HG03108 (cell line): ENCODE measurements at regions not wholly inside any gene's neighbourhood (a gene's known extent, or its start where the extent isn't known, plus 50 kb on each side); places are given as distances from the start of the nearest gene placed in this dataset.

Source experiments
- ATAC-seq: cut with Tn5 transposase; IDR thresholded peaks from one replicate; pipeline ENCODE4 v1.9.1; 2021; ENCODE audit warnings: moderate library complexity; ENCODE audit not compliant: unreplicated experiment

DNA sequence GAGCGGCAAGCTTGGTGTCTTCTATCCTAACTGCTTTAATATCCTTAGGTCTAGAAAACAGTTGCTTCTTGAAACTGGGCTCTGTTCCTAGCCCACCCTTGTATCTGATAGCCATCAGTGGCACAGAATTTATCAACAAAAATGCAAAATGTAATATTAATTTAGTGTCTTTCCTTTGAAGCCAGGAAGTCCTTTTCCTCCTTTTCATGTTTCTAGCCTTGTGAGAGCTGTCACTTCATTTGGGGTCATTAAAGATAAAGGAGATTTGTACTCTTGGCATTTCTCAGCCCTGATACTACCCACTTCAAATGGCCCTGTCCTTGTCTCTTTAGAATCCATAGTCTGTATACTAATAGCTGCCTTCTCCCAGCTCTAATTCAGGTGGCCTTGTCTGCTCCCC lies 111.0 kb downstream of the GAS1 start:
- ATAC-seq, result no peak

DNA sequence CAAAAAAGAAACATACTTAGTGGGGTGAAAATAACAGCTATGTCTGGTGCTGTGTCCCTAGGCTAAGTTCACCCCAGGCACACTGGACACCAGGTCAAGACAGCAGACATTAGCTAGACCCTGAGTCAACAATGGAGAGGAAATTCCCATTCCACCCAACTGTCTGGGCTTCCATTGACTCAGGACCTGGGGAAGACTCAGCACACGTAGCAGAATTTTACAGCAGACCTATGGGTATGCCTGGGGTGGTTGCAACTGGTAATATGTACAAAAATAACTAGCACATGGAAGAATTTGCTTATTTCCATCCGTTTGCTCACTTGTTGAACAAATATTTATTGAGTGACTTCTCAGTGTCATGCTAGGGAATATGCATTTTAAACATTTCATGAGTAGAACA lies 117.0 kb downstream of the GAS1 start:
- ATAC-seq, result no peak

DNA sequence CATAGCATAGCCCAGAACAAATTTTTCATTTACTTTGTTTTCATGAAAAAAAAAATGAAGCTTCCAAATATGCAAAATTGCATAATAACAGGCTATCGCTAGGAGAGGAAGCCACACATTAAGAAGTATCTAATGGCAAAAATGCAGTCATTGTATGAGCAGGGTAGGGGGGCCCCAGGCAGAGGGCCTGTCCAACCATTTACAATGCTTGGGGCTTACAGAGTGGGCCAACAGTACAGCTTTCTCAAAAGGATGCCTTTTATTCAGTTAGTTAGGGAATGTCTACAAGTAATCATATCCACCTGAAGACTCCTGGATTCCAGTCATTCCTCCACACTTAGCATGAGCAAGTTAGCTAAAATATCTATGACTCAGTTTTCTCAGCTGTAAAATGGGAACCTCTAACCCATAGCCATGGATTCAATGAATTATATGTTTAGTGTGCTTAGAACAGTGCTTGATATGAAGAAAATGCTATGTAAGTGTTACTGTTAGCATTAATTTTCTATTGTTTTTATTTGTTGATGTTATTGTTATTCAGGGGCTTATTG lies 117.7 kb downstream of the GAS1 start:
- ATAC-seq, result no peak

DNA sequence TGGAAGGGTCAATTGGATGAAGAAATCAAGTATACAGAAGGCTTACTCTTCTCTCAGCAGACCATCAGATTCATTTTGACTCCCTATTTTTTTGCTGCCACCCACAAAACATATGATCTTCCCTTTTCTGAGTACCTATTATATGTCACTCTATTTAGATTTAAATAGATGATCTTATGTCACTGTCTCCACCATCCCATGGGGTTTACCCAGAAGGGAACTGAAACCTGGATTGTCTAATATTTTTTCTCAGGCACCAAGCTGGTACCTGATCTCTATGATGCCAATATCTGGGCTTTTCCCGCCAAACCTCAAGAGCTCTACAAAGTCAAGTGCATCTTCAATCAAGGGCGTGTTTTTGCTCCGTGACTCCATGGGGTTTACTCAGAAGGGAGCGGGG lies 118.7 kb downstream of the GAS1 start:
- no peak for ATAC-seq

DNA sequence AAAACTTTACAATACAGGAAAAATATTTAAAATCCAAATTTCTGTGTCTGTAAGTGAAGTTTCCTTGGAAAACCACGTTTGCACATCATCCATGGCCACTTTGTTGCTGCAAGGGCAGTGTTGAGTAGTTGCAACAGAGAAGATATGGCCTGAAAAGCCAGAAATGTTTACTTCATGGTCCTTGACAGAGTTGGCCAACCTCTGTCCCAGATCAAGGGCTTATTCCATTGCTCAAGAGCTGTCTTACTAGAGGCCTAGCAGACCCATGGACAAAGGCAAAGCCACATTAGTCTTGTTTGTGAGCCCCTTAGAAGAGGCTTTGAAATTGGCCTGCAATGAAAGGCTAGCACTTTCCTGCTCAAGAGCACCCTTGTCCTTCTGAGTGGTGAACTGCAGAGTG lies 119.4 kb downstream of the GAS1 start:
- no peak for ATAC-seq

DNA sequence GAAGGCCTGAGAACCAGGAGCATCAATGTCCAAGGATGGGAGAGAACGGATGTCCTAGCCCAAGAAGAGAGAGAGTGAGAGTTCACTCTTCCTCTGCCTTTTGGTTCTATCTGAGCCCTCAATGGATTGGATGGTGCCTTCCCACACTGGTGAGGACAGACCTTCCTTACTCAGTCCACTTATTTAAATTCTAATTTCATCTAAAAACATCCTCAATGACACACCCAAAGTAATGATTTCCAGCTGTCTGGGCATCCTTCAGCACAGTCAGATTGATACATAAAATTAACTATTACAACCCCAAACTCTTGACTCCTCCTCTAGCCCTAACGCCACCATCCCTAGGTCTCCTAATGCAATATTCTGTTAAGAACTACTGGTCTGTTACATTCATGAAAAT lies 122.0 kb downstream of the GAS1 start:
- no peak for ATAC-seq

DNA sequence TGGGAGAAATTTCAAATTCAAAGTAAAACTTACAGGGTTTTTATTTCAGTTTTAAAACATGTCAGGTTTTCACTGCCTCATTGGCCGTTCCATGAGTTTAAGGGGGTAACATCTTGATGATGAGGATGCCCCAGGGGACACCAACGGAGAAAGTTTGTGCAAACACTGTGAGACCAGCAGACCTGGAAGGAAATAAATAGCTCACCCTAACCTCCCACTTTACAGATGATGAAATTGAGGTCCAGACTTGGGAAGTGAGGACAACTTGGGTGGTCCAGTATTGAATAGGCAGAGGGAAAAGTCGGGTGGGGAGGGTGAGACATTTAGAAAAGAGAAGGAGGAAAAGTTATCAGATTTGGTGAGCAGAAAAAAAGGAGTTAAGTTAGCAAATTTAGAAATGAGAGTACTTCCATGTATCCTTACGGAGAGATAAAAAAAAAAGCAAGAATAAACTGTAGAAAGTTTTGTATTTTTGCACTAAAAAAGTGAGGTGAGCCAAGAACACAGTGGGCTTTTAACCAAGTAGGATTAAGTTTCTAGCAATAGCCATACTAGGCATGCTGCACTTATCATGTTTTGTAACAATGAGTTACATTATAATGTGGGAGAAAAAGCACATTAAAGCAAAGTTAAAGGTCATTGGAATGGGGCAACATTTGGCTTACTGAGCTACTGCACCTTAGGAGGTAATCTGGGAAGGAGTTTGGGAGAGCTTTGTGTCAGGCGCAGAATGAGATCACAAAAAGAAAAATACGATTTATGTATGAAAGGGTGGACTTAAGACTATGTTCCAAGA lies 125.1 kb downstream of the GAS1 start:
- ATAC-seq, result no peak

DNA sequence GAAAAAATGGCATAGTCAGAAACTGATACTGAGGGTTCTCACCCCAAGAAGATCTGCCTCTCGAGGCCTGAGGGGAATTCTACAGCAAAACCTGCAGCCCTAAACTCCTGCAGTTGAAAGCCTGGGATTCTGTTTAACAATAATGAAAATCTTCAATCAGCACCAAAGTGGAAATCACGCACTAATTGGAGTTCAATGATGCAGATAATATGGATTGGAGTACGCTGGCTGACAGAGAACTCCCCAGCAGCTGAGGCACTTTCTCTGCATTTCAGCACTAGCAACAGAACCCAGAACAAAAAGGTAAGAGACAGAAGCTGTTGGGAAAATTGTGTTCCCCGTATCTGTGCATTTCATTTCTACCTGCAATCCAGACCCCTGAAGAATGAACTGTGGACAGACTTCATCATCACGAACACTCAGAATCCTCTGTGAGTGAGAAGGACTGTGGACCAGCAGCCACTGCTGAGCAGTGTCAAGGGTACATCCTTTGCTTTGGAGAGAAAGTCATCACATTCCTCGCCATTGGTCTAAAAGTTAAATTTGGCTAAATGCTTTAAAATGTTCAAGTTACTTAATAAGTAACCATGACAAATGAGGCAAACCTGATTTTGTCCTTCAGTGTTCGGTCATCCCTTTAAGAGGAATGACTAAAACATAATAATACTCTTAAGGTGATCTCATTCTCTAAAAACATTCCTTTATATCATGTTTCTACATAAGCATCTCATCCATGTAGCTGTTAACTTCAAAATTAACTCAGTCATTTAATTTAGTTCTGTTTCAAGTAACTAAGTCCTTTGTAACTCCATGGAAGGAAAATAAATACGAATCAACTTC lies 126.1 kb downstream of the GAS1 start:
- ATAC-seq, result no peak

DNA sequence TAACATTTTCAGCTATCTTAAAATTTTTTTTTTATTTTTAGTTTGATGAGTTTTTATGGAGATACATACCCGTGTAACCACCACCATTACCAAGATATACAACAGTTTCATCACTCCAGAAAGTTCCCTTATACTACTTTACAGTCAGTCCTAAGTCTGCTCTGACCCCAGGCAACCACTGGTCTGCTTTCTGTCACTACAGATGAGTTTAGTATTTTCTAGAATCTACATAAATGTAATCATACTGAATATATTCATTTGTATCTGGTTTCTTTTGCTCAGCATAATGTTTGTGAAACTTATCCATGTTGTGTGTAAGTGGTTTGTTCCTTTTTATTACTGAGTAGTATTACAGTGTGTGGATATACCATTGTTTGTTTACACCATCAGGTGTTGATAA lies 127.8 kb downstream of the GAS1 start:
- no peak for ATAC-seq

DNA sequence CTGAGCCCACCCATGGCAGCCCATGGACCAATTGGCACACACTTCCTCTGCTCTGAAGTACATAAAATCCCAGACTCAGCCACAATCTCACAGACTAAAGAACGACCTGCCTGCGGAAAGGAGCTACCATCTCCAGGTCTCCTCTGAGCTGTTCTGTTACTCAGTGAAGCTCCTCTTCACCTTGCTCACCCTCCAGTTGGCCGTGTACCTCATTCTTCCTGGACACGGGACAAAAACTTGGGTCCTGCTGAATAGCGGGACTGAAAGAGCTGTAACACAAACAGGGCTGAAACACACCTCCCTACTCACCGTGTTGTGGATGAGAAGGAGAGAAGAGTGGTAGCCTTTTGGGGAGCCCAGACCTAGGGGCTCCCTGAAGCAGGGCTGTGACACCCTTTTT lies 128.7 kb downstream of the GAS1 start:
- ATAC-seq, result no peak

DNA sequence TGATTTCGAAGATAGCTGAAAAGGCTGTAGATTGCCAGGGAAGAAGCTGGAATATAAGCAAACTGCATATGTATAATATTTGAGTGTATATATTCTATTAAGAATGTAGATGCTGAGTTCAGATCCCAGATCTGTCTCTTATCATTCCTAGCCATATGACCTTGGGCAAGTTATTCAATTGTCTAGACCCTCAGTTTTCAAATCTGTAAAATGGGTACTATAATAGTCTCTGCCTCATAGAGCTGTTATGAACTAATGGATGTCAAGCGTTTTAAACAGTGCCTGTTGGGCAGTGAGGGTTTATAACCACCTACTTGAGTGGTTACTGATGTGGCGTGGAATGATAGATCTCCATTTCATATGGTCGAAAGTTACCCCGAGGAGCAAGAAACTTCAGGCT lies 130.4 kb downstream of the GAS1 start:
- no peak for ATAC-seq

DNA sequence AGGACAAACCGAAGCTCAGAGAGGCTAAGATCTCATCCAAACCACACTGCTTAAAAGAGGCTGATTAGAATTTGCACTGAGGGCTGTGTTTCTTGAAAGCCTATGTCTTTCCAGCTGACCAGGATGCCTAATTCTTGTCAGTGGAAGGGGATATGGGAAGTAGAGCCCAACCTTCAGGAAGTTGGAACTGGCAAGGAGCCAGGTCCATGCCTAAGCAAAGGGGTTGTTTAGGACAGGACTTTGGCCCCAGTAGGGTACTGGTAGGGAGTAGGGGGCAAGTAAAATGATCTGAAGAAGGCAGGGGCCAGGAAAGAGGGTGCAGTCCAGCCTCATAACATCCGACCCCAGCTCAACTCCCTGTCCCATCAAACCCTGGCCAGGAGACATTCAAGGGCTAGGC lies 130.9 kb downstream of the GAS1 start:
- no peak for ATAC-seq

DNA sequence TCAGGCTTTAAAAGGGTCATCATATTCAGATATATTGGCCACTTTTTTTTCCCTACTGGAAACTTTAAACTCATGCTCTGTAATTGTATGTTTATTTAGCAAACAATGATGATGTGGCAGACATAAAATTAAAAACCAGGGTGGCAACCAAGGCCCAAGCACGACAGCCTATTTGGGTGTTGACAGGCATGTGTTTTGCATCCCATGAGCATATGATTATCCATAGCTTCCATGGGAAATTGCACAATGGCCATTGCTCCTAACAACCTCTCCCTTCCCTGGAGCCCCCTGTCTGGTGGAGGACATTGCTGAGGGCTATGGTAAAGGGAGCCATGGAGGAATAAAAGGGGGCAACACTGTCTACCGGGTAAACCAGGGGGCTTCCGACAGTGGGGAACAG lies 134.7 kb downstream of the GAS1 start:
- ATAC-seq, result no peak

DNA sequence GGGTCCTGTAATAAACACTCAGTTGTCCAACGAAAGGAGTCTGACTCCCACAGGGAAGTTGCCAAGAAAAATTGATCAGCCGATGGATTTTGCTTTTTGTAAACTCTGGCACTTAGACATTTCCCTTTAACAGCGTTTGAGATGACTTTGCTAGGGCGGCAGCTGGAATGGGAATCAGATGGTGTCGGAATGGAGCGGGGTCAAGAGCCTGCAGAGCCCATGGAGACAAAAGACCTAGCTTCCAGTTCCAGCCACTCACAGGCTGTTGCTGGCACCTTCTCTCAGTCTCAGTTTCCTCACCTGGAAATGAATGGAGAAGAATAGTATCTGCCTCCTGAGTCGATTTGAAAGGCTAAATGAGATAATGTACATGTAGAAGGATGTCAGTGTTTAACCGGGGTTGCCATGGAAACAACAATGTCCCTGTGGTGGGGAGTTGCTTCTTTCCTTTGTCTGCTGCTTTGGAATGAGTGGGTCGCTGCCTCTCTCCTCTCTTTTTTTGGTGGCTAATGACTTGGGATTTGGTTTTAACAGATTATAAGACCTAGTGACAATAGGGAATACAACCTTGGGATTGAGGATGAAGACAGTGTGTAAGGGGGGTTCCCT lies 137.4 kb downstream of the GAS1 start:
- no peak for ATAC-seq

DNA sequence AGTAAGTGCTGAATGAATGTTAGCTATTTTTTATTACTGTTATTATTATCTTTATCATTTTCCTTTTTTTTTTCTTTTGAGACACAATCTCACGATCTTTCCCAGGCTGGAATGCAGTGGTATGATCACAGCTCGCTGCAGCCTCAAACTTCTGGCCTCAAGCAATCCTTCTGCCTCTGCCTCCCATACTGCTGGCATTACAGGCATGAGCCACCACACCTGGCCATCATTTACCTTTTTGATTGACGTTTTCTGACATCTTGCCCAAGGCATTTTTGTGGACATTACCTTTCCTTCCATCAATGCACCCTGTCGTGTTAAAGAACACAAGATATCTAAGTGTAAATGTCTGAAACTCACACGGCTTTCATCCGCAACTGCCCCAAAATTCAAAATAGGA lies 138.2 kb downstream of the GAS1 start:
- ATAC-seq, result no peak

DNA sequence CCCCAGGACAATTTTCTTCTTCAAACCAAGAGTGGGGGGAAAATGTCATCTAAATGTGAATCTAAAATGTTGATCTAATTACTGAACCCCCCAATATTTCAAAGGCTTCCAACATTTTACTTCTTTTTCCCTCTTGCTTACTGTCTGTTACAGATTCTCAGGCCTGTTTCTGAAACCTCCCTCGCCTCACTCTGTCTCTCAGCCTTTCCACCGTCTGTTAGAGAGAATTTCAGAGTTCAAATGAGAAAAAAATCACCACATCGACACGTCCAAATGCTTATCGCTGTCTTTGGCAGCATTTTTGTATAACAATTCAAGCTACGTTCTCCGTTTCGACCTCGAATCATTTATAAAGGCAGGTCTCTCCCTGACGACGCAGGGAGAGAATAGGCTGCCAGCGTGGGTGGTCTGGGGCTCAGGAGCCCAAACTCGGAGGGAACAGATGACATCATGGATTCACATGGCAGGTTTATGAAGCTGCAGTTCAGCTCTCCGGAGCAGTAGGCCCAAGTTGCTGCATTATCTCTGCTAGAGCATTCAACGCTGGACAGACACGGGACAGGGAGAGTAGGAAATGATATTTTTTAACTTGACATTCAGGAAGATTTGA lies 139.8 kb downstream of the GAS1 start:
- ATAC-seq, result no peak

DNA sequence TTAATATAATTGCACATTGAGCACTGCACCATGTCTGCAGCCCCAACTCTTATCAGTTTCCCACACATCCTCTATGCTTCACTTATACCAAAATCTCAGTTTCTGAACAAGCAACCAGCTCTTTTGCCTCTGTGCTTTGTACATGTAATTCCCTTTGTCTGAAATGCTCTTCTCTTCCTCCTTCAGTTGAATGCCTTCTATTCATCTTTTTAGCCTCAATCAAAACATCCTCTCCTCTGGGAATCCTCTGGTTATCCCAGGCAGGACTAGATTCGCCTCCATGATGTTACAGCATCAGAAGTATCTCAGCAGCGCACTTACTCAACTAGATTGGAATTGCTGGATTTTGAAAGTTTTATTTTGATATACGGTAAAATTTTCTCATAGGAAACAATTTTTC lies 143.3 kb downstream of the GAS1 start:
- no peak for ATAC-seq

DNA sequence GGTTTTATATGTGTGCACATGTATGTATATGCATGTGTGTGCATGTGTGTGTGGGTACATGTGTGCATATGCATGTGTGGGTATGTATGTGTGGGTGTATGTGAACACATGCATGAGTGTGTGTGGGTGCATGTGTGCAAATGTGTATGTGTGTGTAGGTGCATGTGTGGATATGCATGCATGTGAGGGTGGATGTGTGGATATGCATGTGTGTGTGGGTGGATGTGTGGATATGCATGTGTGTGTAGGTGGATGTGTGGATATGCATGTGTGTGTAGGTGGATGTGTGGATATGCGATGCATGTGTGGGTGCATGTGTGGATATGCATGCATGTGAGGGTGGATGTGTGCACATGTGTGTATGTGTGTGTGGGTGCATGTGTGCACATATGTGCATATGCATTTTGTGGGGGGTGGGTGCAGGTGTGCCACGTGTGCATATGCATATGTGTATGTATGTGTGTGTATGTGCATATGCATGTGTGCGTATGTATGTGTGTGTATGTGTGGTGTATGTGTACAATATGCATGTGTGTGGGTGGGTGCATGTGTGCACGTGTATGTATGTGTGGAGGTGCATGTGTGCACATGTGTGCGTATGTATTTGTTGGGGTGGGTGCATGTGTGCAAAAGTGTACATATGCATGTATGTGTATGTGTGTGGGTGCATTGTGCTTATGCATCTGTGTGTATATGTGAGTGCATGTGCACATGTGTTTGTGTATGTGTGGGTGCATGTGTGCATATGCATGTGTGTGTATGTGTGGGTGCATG lies 144.2 kb downstream of the GAS1 start:
- ATAC-seq, result no peak

DNA sequence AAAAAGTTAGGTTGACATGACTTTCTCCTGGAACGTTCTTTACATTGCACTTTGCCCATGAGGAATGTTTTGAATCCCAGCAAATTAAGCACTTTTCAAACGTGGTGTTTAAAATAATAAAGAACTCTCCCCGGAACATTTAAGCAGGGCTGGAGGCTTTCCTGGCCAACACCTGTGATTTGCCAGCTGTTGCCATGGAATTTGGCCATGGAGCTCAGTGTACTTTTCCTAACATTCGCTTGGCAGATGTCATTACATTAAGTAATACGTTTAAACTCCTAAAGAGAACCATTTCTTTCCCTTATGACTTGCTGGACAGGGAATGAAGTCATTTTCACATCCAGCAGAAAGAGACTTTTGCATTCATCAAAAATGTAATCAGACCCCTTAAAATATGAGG lies 146.1 kb downstream of the GAS1 start:
- no peak for ATAC-seq

DNA sequence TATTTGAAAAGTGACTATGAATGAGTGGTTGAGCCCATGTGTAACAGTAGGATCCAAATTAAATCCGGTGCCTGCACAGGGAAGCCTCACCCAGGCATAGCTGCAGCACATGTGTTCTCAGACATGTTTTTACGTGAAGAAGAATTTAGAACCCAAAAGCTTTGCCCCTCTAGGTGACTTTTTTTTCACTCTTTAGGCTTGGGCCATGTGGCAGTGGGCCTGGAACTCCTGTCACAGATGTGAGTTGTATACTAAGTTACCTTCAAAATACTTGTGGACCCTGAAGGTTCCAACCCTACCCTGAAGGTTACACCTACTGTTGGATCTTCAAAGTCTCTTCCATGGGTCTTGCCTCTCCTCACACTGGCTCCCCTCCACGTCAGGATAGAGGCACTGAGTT lies 146.6 kb downstream of the GAS1 start:
- no peak for ATAC-seq

DNA sequence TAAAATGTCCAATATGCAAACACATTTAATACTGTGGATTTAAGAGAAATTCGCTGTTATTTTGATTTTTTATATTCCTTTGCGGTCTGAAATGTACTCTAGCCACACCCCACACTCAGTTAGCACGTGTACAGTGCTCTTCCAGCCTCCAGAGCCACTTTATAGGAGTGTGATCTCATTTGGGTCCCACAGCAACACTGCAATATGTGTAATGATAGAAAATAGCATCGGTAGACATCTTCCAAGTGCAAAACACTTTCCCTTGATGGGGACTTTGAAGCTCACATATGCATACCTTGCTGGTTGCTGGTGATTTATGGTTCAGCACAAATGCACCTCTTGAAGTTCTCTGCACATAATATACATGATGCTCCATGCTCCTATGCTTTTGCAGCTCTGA lies 148.3 kb downstream of the GAS1 start:
- ATAC-seq, result no peak
